Erythroblast (primary cell): ENCODE measurements at regions not wholly inside any gene's neighbourhood (a gene's known extent, or its start where the extent isn't known, plus 50 kb on each side); places are given as distances from the start of the nearest gene placed in this dataset.

Experiments used
- GATA1 ChIP-seq: IDR thresholded peaks from 2 replicates; pipeline ENCODE4 v1.6.1; 2011; ENCODE audit warnings: low read depth, mild to moderate bottlenecking, control low read depth, low read length, moderate library complexity
- POLR2A ChIP-seq: IDR thresholded peaks from 2 replicates; pipeline ENCODE4 v1.6.1; 2011; ENCODE audit warnings: mild to moderate bottlenecking, low read length

GRCh38 chr2:44061469-44061868 lies 65.7 kb upstream of the LRPPRC start:
- TF ChIP-seq POLR2A (no peak), GATA1 (no peak)
